ENCODE measurements at regions not wholly inside any gene's neighbourhood (a gene's known extent, or its start where the extent isn't known, plus 50 kb on each side); places are given as distances from the start of the nearest gene placed in this dataset.
"Not testable (repeated sequence)": the region's sequence is repeated elsewhere in the genome, so short reads cannot be mapped to it uniquely, and the experiment has no call there.

GRCh38 chr6:169144356-169144755 lies 109.3 kb downstream of the THBS2 start:
- no peak for DNase-seq (ENCODE audit: low spot score)

GRCh38 chr6:169142538-169142844 lies 111.2 kb downstream of the THBS2 start:
- no peak for DNase-seq (ENCODE audit: low spot score)

- DNase-seq (ENCODE audit: low spot score) = no peak
These were observed 111.7 kb downstream of the THBS2 start for GRCh38 chr6:169141671-169142537.

- DNase-seq (ENCODE audit: low spot score) = no peak
These were observed 112.6 kb downstream of the THBS2 start for GRCh38 chr6:169140986-169141495.

- no peak for DNase-seq (ENCODE audit: low spot score)
These were observed 114.3 kb downstream of the THBS2 start for GRCh38 chr6:169139179-169139971.

GRCh38 chr6:169132352-169132940 lies 121.2 kb downstream of the THBS2 start:
- no peak for DNase-seq (ENCODE audit: low spot score)

- no peak for DNase-seq (ENCODE audit: low spot score)
These were observed 122.3 kb downstream of the THBS2 start for GRCh38 chr6:169131390-169131789.

- DNase-seq (ENCODE audit: low spot score) = no peak
These were observed 123.5 kb downstream of the THBS2 start for GRCh38 chr6:169130113-169130512.

- no peak for DNase-seq (ENCODE audit: low spot score)
These were observed 132.6 kb downstream of the THBS2 start for GRCh38 chr6:169121013-169121412.

GRCh38 chr6:169119669-169120068 lies 134.0 kb downstream of the THBS2 start:
- no peak for DNase-seq (ENCODE audit: low spot score)

- no peak for DNase-seq (ENCODE audit: low spot score)
These were observed 135.3 kb downstream of the THBS2 start for GRCh38 chr6:169118346-169118830.

- DNase-seq (ENCODE audit: low spot score) = no peak
These were observed 136.0 kb downstream of the THBS2 start for GRCh38 chr6:169117663-169118062.

GRCh38 chr6:169115632-169116031 lies 138.0 kb downstream of the THBS2 start:
- no peak for DNase-seq (ENCODE audit: low spot score)

- DNase-seq (ENCODE audit: low spot score) = not testable (repeated sequence)
These were observed 139.0 kb downstream of the THBS2 start for GRCh38 chr6:169114632-169115031.

GRCh38 chr6:169112483-169113320 lies 140.9 kb downstream of the THBS2 start:
- DNase-seq (ENCODE audit: low spot score) = no peak

- DNase-seq (ENCODE audit: low spot score) = no peak
These were observed 142.4 kb downstream of the THBS2 start for GRCh38 chr6:169111203-169111602.

GRCh38 chr6:169109411-169110220 lies 144.0 kb downstream of the THBS2 start:
- DNase-seq (ENCODE audit: low spot score) = no peak

GRCh38 chr6:169108753-169109152 lies 144.9 kb downstream of the THBS2 start:
- no peak for DNase-seq (ENCODE audit: low spot score)

GRCh38 chr6:169106176-169106575 lies 147.5 kb downstream of the THBS2 start:
- DNase-seq (ENCODE audit: low spot score) = no peak

- no peak for DNase-seq (ENCODE audit: low spot score)
These were observed 151.7 kb downstream of the THBS2 start for GRCh38 chr6:169101981-169102380.

All from hematopoietic multipotent progenitor cell treated with erythropoietin and hydrocortisone succinate and interleukin-3 and kit ligand, for 17 days (in vitro differentiated cells).